NCI-H187 (cell line): ENCODE measurements at regions not wholly inside any gene's neighbourhood (a gene's known extent, or its start where the extent isn't known, plus 50 kb on each side); places are given as distances from the start of the nearest gene placed in this dataset.

Source experiments
- DNase-seq, 2 experiments: peaks; one replicate each; lab custom pipeline; 2025; lab: John Stamatoyannopoulos, UW

DNA sequence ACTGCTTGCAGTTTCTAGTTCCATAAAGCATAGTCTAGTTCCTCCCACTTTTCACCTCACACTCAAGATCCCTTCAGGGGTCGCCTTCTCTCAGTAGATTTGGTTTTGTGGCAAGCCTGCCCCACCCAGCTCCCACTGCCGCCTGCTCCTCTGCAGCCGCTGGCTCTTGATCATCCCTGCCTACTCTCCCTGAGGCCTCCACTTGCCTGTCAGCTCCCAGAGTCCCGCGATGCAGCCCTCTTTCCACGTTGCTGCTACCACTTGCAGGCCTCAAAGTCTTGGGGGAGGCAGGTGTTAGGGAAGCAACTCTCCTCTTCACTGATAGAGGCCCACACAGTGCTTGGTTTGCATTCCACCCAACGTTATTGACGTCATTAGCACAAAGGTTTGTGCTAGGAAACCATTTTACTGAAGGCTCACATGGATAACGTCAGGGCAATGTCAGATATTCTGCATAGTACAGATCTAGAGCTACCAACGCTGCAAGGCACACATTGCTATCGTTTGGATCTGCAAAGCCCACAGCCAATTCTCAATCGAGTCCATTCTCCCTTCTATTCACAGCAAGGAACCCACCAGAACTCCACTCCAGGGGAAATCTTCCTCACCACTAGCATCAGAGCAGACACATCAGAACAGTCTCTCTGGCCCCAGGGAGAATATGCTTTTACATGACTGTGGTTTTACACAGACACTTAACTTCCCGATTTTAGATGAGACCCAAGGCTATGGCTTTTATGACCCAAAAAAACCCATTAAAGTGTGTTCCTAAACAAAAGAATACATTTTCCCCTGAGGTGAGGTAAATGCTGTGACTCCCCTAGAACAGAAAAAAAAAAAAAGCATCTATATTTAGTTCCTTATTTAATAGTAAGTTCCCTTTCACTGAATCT, 519.5 kb upstream of the CAMK1G start:
- DNase-seq = no peak

DNA sequence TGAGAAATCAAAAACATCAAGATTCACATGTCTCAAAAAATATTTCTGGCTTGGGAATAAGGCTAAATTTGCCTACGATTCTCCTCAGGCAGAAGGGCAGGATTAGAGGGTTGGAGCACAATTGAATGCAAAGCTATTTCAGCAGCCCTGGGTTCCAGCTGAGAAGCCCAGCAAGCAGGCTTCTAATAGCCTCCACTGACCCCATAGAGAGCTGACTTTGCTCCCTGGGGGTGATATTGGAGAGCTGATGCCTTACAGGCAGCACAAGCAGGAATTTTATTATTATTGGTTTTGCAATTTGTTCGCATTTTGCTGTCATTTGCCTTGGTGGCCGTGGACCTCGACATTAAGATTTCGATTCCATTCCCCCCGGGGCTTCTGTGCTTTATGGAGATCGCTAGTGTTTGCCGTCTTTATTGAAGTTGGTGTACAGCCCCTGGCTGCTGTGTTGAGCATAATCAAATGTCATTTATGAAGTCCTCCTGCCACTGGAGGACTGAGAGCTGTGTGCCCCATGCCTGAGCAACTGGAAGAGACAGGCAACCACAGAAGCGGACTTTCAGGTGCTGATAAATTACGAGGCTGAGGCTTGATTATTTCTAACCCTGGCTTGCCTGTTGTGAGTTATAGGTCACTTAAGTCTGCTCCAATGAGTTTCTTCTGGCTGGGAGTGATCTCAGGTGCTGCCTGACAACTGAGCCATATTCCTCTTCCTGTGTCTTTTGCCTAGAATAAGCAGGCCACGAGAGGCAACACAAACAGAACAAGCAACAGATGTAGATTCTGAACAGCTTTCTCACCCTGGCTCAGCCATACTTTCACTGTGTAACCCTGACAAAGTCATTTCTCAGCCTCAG, 518.4 kb upstream of the CAMK1G start:
- no peak for DNase-seq

DNA sequence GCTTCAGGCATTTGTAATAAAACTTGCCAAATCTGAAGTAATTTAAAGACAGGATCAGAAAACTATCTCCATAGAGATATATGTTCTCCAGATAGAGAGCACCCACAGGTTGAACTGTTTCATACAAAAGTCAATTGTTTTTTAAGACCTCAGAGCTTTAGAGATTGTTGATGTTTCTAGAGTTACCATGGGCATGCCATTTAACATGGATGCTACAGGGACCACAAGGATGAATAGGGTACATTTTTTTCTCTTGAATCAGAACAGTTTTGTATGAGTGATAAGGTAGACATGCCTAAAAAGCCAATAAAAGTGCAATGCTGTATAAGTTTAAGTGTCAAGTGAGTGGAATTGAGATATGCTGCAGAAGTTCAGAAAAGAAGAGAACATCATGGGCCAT, 511.0 kb upstream of the CAMK1G start:
- no peak for DNase-seq

DNA sequence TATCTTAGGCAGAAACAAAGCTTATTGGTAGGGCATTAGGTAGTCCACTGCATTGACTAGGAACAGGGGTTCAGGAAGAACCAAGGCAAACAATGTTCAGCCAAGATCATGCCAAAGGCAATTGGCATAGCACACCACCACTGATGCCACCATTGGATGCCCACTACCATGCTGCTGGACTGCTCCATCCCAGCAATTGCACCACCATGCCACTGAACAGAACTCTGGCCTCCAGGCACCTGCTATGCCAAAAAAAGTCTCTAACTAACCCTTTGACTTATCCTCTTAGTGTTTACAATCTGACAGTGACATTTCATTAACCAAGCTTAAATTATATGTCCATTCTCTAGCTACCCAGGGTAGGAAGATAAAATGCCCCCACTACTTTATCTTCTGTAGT, 509.6 kb upstream of the CAMK1G start:
- no peak for DNase-seq

DNA sequence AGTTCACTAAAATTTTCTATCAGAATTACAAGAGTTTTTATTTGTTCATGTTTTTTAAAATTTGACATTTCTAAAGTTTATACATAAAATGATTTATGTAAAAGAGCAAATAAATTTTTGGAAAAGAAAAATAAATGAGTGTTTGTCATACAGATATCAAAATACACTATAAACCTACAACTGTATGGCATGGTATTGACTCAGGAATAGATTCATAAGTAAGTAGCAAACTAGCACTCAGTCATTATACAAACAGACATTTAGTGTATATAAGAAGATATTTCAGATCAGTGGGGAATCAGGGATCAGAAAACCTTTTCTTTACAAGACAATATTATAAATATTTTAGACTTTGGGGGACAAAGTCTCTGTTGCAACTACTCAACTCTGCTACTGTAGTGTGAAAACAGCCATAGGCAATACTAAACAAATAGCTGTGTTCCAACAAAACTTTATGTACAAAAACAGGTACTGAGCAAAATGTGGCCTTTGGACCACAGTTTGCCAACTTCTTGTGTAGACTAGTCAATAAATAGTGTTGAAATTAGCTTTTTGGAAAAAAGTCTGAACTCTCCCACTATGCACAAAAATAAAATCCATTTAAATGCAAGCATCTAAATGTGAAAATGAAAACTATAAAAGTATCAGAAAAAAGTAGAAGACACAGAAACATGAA, 508.8 kb upstream of the CAMK1G start:
- no peak for DNase-seq

DNA sequence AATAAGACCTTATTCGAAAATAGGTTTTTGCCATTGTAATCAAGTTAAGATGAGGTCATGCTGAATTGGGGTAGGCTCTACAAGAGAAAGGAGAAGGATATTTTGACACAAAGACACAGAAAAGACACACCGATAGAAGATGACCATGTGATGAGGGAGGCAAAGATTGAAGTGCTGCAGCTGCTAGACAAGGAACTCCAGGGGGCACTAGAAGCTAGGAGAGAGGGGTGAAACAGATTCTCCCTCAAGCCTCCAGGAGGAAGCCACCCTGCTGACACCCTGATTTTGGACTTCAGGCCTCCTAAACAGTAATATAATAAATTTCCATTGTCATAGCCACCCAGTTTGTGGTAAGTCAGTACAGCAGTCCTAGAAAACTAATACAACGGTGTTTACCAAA, 506.8 kb upstream of the CAMK1G start:
- no peak for DNase-seq

DNA sequence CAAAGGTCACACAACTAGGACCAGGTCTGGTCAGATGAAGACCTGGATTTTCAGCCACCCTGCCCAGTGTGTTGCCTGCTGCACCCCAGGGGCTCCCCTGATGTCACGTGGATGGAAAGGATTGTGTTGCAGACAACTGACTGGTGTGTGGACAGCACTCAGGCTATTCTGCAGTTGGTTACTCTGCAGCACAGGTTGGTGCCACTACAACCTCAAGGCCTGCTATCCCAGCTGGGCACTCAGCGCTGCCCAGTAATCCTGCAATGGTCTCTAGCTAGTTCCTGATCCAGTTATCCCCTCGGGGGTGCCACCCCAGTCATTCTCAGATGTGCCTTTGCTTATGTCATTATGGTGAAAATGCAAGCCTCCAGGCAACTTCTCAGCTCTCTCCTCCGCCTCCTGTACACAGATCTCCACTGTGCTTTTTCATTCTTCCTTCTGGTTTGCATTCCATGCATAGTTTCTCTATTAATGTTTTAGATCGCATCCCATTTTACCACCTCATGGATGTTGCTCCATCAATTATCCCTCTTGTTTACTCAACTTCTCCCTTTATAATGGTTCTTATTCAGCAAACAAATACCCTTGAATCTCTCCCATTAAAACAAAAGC, 503.2 kb upstream of the CAMK1G start:
- no peak for DNase-seq

DNA sequence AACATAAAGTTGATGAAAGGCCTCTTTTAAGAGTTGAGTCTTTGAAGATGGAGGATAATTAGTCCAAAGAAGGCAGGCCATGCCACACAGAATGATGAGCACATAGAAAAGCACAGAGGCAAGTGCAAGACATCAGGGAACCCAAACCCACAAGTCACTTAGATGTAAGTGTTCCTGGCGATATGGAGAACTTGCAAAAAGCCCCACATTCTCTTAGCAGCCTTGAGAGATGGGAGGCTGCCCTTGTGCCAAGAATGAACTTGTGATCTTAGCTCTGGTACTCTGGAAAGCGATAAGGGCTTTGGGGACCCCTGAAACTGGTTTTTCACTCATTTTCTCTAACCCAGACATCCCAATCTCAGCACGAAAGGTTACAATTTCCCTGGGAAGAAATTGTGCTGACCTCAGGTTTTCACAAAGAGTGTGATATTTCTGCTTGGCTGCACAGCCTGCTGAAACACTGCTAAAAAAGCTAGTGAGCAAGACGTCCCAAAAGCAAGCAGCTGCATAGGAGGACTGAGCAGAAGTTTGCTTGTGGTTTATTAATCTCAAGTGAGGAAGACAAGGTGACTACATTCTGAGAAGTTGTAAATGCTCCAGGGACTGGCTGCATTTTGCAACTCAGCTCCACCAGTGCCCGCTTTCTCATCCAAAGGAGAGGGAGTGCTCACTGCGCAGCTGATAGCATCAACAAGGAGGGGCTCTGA, 496.9 kb upstream of the CAMK1G start:
- DNase-seq = no peak

DNA sequence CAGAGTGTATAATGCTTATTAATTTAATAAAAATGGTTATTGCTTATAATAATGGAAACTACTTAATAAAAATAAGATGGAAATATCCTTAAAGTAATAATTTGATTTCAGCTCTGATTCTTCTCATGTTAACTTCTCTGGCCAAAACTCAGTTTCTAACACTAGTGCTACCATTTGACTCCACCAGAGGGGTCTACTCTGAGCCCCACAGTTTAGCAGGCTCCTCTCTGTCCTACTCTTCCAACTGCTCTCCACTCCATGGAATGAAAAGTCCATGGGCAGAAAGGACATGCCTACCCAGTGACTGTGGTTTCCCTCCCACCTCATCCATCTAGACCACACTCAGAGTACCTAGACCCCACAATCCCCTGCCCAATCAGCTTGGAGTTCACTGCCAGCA, 489.1 kb upstream of the CAMK1G start:
- no peak for DNase-seq

DNA sequence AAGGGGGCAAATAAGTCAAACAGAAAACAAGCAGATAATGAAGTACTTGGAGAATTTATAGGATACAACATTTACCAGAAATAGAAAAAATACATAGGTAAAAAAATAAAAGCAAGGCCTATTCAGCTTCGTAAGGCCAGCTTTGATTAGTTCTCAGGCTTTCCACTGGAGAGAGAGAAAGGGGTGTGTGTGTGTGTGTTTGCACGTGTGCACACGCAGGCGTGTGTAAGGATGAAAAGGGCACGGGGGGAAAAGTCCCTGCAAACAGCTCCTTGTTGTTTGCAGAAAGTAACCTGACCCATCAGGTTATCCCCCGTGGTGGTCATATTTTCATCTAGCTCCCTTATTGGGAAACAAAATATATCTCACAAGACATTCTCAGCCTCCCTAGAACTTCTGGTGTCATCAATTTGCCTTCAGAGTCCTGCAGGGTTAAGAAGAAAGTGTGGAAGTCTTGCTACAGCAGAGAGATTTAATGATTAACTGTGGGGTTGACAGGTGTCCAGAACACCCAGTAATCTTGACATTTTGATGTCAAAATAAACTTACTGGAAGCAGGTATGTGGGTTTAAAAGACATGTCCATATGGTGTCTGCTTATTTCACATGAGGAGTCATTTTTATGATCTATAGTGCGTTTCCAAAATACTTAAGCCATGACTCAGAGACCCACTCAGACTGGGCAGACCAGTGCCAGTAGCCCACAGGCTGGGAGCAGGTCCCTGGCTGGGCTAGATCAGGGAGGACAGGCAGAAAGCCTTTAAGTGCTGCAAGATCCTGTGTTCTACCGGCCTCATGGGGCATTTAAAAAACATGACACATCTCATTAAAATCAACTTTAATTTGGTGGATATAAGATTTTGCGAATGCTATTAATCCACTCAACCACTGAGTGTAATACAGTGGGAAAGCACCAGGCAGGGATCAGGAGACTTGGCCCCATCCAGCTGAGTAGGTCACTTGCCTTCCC, 487.6 kb upstream of the CAMK1G start:
- no peak for DNase-seq

DNA sequence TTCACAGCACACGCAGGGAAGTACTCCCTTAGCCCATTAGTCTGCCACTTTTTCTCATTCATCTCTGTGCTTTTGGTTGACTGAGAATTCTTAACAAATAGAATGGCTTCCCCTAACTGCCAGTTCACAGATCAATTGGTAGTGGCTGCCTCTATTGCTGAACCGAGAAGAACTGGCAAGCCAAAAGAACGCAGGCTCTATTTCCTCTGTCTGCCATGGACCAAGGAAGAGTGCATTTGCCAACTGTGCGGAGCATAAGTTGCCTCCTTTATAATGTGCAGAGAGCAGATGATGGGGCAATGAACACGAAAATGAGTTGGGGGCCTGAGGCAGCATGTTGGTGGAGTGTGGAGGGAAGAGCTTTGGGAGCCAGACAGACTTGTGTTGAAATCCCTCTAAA, 483.1 kb upstream of the CAMK1G start:
- no peak for DNase-seq

DNA sequence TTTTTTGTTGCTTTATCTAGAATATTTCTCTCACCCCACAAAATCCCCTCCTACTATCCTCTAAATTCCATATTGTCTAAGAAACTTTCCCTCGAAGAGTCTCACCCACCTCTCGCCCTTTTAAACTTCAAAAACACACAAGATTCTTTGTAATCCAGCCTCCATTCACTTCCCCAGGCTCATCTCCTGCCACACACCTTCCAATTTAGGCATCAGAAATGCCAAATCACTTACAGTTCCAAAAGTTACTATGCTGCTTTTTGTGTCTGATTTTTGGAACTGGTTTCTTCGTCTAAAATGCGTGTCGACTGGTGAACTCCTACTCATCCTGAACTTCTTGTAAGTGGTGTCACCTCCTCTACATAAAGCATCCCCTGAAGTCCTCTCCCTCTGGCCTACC, 482.4 kb upstream of the CAMK1G start:
- no peak for DNase-seq

DNA sequence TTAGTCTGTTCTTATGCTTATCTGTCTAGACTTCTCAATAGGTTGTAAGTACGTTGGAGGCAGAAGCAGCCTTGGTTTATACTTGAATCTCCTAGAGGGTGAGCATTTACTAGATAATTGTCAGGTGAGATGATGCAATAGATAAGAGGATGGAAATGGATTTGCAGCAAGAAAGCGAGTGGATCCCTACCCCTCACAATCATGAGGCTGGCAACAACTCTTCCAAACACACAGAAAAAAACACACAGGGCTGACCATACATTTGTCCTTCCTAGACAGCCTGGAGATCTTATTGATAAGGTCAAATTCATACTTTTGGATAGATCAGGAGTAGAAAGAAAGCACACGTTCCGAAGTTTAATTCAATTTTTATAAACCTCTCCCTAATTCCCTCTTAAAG, 481.4 kb upstream of the CAMK1G start:
- no peak for DNase-seq

DNA sequence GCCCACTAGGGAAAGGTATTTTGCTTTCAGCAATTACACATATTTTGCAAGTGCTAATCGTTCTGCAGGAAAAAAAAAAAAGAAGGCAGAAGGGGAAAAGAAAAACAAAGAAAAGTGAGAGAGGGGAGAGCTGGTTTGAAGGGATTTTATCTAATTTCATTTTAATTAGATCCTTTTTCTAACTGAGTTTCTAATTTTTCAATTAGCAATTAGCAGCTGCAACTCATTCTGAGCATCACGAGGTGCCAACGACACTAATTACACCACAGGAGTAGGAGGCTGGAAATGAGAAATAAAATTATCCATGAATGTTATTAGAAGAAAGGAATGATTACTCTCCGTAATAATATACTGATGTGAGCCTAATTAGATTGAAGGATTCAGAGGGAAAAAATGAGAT, 481.0 kb upstream of the CAMK1G start:
- DNase-seq = no peak

DNA sequence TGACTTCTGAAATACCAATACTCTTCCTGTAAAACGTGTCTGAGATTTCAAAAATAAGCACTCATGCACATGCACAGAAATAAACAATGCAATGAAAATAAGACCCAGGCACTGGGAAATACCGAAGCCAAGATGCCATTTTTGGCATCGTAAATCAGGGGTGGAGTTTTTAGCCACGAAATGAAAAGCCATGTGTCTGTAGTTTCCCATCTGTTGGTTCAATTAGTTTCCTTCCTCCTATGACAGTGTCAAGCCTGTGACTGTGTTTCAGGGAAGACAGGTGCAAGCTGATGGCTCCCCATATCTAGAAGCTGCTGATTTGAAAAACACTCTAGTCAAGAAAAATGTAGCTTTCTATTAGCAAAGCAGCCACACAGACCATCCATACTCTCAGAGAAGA, 480.4 kb upstream of the CAMK1G start:
- DNase-seq = no peak

DNA sequence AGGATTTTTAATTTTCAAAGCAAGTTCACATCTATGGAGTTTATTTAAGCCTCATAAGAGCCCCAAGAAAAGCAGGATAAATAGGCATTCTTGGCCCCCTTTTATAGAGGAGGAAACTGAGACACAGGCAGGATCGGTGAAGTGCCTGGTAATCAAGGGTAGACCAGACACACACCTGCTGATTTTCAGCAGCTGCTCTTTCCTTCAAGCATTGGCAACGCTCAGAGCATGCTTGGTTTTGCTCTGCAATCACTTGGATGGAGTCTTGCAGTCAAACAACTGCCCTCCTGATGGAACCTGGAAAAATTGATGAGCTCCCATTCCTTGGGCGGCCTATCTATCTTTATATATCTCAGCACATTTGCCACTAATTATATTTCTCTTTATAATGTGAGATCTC, 478.9 kb upstream of the CAMK1G start:
- no peak for DNase-seq

DNA sequence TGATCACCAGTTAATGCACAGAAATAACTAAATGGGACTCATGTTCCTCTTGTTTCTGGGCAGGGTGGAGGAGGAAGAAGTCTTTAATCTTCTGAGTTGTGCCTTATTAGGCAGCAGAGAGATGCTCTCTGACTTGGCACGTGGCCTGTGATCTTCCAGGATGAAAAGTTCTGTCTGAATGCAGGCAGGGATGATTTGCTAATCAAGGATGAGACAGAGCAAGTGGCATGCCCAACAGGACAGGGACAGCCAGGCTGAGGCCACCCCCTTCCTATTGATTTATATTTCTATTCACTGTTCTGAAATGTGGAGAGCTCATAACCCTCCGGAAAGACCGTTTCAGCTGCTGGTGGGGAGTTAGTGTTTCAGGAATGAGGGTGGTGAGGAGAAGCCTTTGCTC, 477.8 kb upstream of the CAMK1G start:
- DNase-seq = no peak

DNA sequence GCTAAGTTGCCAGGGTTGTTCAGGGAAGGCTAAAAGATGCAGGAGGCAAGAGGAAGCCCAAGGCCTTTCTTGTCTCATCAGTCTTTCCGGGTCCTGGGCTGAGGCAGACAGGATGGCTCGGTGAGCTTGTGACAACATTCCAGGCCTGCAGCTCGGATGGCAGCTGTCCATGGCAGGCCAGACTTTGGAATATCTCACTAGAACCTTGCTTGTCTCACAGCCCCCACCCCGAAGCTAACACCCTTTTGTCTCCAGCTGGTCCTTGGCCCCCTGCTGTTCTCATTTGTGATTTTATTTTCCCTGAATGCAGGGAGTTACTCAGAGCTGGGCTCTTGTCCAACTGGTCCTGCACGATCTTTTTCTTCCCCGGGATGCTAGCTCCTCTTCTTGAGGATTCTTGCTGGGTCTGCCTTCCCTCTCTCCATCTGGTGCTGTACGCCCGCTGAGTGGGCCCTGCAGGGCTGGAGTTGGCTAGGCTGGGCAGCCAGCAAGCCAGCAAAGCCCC, 477.2 kb upstream of the CAMK1G start:
- DNase-seq = no peak

DNA sequence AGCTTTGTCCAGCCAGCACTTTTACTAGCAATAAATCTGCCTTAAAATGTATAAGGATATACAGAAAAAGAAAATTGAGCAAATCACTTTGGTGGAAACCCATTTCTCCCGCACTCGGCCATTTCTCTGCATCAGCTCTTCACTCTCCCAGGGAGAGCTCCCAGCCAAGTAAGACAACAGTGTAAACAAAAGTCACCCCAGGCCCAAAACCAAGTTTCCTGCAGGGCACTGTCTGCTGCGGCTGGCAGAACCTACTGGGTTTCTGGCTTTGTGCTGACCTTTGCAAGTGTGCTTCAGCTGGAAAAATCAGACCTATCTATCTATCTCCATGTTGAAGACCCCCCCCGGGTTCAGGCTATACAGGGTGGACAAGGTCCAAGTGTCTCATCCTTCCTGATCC, 476.7 kb upstream of the CAMK1G start:
- DNase-seq = no peak

DNA sequence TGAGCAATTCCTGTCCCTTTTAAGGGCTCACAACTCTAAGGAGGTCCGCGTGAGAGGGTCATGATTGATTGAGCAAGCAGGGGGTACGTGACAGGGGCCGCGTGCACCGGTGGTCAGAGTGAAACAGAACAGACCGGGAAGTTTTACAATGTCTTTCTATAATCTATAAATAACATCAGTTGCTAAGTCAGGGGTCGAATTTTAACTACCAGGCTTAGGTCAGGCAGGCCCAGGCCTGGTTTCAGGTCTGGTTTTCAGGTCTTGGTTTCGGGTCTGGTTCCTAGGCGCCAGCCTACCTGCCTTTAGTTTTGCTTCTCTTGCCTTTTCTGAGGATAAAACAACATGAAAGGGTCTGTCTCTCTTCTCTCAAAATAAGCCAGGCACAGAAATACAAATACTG, 476.0 kb upstream of the CAMK1G start:
- no peak for DNase-seq
